ENCODE measurements at regions not wholly inside any gene's neighbourhood (a gene's known extent, or its start where the extent isn't known, plus 50 kb on each side); places are given as distances from the start of the nearest gene placed in this dataset.

GRCh38 chrX:132539611-132540010, 50.8 kb upstream of the MBNL3 start:
- no peaks in the 10 kb centered on the region for H3K79me2 ChIP-seq (ENCODE audit: insufficient read depth, low read length)
- H3K4me3 ChIP-seq (ENCODE audit: insufficient read depth, low read depth, low read length): no peak overlapping the region
- Mint-ChIP-seq H3K4me1 (ENCODE audit: low read depth, unreplicated experiment) (no peaks in the 10 kb centered on the region), H3K27ac (ENCODE audit: unreplicated experiment) (no peak overlapping the region), H3K27me3 (ENCODE audit: low read depth, unreplicated experiment) (no peaks in the 10 kb centered on the region), H3K36me3 (ENCODE audit: low read depth, unreplicated experiment) (no peaks in the 10 kb centered on the region), H3K4me3 (ENCODE audit: unreplicated experiment) (no peak overlapping the region), H3K9me3 (ENCODE audit: unreplicated experiment) (no peaks in the 10 kb centered on the region)
- no peaks in the 10 kb centered on the region for H4K20me1 ChIP-seq (ENCODE audit: insufficient read depth, low read length)
- no peak overlapping the region for H2AFZ ChIP-seq (ENCODE audit: low read depth, low read length)
- no peaks in the 10 kb centered on the region for H3K27me3 ChIP-seq (ENCODE audit: insufficient read depth, low read length)
- no peaks in the 10 kb centered on the region for H3K9me3 ChIP-seq (ENCODE audit: insufficient read depth, low read depth, low read length)
- no peak overlapping the region for H3K27ac ChIP-seq (ENCODE audit: low read depth, low read length)
- no peak overlapping the region for H3K4me2 ChIP-seq (ENCODE audit: low read length)
- FAIRE-seq (peak; percentile 29), DNase-seq (ENCODE audit: low read depth) (no peak)
- H3K4me1 ChIP-seq (ENCODE audit: insufficient read depth, low read length): no peaks in the 10 kb centered on the region
- H3K36me3 ChIP-seq (ENCODE audit: insufficient read depth, low read length): no peaks in the 10 kb centered on the region
- TF ChIP-seq CTCF (IDR thresholded peaks at IDR 0.05; ENCODE audit: insufficient read depth, low read depth, low read length) (no peak), EZH2 (IDR thresholded peaks at IDR 0.05; ENCODE audit: insufficient read depth, low read length) (no peak)
- no peak overlapping the region for H3K9ac ChIP-seq (ENCODE audit: low read length)
